Body of pancreas (tissue), 4 donors: ENCODE measurements at regions not wholly inside any gene's neighbourhood (a gene's known extent, or its start where the extent isn't known, plus 50 kb on each side); places are given as distances from the start of the nearest gene placed in this dataset.

Experiments used
- POLR2A ChIP-seq, 3 donors: fragments of 450-650 bp; IDR thresholded peaks; one replicate each; pipeline ENCODE4 v1.6.1; 2016; ENCODE audit warnings: antibody characterized with exemption in 3 of 3, mild to moderate bottlenecking in 2 of 3
- TF ChIP-seq, protein P1 (sequence below), 7 experiments: fragments of 450-650 bp in 4 of 7; fragments of 200-600 bp in 3 of 7; sonication (generic) in 3 of 7; IDR thresholded peaks; one replicate each; pipeline ENCODE4 v1.5.1; 2016 to 2019; ENCODE audit warnings: antibody characterized with exemption in 7 of 7

DNA sequence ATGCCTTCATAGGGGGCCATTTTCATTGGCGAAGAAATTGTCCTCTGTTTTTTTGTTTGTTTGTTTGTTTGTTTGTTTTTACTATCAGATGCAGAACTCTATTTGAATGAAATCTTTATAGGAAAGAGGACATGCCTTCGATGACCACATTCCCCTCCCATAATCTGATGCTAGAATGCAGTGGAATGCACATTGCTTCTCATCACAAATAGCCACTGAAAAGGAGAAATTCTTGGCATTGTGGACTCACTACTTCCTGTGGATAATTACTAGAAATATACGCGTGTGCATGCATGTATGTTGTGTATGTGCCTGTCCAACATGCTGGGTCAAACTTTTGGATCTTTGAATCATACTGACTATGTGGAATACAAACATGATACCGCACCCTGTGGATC is 70.5 kb upstream of the SFMBT2 start:
- TF ChIP-seq, protein P1, sequence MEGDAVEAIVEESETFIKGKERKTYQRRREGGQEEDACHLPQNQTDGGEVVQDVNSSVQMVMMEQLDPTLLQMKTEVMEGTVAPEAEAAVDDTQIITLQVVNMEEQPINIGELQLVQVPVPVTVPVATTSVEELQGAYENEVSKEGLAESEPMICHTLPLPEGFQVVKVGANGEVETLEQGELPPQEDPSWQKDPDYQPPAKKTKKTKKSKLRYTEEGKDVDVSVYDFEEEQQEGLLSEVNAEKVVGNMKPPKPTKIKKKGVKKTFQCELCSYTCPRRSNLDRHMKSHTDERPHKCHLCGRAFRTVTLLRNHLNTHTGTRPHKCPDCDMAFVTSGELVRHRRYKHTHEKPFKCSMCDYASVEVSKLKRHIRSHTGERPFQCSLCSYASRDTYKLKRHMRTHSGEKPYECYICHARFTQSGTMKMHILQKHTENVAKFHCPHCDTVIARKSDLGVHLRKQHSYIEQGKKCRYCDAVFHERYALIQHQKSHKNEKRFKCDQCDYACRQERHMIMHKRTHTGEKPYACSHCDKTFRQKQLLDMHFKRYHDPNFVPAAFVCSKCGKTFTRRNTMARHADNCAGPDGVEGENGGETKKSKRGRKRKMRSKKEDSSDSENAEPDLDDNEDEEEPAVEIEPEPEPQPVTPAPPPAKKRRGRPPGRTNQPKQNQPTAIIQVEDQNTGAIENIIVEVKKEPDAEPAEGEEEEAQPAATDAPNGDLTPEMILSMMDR (IDR thresholded peaks at IDR 0.05), result no peak
- TF ChIP-seq POLR2A (IDR thresholded peaks at IDR 0.05), result no peak
